GM18507 (cell line): ENCODE measurements at regions not wholly inside any gene's neighbourhood (a gene's known extent, or its start where the extent isn't known, plus 50 kb on each side); places are given as distances from the start of the nearest gene placed in this dataset.

Source experiments
- DNase-seq: peaks from one replicate; pipeline ENCODE4 v3.0.0; 2011; ENCODE audit warnings: low read depth; ENCODE audit not compliant: insufficient read length; ENCODE audit errors: extremely low spot score
- FAIRE-seq: peaks from 2 replicates; lab custom pipeline; 2011; peaks lifted over from hg19 to GRCh38; lab: Jason Lieb, UNC

DNA sequence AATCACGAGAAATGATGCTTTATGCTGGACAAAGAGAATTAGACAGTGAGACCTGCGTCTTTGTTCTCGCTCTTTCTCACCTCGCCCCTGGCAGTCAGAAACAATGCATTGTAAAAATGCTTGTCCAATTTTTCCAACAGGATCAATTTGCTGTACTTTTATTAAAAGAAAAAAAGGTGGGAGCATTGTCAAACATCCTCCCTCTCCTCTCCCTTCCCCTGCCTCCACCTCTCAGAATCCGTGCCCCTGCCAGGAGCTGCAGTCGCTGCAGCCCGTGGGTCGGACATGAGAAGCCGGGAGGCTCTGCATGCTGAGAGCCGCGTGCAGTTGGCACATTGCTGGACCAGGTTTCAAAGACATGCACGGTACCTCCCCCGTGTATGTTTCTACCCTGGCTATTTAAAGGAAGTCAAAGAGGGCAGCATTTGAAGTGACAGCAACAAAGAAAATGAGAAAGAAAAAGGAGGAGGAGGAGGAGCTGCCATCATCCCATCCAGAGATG lies 161.0 kb upstream of the KAZN start:
- no peak for DNase-seq
- no peak for FAIRE-seq

DNA sequence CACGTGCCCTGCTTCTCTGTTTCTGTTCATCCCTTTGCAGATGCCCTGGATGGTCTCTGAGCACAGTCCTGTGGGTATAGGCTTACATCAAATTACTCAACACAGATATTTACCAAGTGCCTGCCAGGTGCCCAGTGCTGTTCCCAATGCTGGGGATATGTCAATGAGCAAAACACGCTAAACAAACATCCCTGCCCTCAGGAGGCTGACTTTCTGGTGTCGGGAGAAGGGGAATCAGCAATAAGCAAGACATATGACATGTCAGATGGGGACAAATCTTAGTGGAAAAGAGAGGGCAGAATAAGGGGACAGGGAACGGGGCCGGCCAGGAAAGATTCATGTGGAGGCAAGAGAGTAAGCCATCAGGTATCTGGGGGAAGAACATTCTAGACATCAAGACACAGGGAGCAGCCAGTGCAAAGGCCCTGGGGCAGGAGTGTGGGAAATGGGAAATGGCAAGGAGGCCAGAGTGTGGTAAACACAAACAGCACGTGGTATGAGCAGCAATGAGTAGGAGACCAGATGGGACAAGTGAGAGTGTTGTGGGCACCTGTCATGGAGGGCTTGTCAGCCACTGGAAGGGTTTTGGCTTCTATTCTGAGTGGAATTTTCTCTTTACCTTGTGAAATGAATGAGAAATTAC lies 160.2 kb upstream of the KAZN start:
- FAIRE-seq (no peak), DNase-seq (no peak)

DNA sequence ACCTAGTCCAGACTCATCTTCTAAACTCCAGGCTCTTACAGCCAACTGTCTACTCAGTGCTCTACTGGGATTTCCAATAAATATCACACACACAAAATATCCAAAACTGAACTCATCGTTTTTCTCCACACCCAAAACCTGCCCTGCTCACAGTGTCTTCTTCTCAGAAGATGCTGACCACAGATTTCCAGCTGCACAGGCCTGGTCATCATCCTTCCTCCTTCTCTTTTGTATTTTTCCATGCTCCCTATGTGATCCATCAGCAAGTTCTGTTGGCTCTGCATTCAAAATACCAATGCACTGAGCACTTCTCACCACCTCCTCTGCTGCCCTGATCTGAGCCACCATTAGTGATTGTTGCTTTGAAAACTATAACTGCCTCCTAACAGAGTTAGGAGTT lies 159.5 kb upstream of the KAZN start:
- DNase-seq, result no peak
- no peak for FAIRE-seq

DNA sequence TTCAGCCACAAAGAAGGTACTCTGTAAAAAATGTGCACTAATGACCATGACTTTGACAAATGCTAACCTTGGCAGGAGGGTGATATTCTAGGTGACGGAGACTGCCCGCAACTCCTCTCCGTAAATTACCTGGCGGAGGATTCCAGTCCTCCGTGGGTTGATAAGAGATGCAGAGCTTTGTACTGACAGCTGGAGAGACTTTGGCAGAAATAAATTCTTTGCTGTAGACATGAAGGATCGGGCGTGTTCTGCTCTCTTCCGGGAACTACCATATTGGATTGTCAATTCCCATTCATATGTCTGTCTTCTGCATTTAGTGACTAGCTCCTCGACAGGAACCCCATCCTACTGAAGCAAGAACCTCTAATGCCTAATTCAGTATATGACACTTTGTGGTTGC lies 158.3 kb upstream of the KAZN start:
- FAIRE-seq (no peak), DNase-seq (no peak)

DNA sequence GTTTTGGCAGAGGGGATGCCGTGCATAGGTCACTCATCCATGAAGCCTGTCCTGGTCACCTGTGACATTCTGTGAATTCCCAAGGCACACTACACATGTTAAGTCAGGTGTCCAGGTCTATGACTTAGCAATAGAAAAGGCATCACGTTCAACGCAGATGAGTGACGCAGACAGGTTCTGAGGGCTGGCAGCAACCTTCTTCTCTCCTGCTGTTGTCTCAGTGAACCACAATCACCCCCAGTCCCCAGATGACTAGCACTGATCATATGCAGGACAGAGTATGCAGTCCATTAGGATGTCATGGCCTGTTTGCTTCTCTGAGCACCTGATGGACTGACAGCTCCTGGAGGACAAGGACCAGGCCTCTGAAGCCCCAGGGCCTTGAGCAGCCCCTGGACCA lies 157.8 kb upstream of the KAZN start:
- FAIRE-seq, result no peak
- no peak for DNase-seq

DNA sequence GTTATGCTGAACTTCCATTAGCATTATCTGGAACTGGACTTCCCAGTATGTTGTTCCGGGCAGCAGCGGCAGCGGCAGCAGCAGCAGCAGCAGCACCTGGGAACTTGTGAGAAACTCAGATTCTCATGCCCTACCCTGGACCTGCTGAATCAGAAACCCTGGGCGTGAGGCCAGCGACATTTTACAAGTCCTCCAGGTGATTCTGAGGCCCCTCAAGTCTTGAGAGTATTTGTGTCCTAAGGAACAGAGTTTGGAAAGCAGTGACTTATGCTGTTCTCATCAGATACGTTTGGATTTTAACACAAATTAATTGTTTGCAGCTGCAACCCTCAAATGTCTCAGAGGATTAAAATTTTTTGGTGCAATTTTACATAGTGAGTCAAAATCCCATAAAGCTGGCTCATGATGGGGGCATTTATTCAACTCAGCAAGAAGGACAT lies 157.2 kb upstream of the KAZN start:
- FAIRE-seq (no peak), DNase-seq (no peak)

DNA sequence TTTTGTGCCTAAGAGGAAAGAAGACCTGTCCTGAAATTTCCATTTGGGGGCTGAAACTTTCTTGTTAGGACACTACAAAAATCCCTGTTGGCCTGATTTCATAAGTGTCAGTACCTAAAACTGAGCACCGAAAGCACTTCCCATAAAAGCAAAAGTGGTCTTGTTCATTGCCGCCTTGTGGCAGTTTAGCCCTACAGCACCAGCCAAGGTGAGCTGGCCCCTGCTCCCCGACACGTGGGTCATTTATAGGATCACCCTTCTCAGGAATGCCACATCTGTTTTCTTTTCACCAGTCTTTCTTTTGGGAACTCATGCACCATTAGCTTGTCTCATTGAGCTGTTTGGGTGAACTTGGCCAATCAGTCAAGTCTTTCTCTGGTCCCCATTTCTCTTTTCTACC lies 155.8 kb upstream of the KAZN start:
- FAIRE-seq (no peak), DNase-seq (no peak)

DNA sequence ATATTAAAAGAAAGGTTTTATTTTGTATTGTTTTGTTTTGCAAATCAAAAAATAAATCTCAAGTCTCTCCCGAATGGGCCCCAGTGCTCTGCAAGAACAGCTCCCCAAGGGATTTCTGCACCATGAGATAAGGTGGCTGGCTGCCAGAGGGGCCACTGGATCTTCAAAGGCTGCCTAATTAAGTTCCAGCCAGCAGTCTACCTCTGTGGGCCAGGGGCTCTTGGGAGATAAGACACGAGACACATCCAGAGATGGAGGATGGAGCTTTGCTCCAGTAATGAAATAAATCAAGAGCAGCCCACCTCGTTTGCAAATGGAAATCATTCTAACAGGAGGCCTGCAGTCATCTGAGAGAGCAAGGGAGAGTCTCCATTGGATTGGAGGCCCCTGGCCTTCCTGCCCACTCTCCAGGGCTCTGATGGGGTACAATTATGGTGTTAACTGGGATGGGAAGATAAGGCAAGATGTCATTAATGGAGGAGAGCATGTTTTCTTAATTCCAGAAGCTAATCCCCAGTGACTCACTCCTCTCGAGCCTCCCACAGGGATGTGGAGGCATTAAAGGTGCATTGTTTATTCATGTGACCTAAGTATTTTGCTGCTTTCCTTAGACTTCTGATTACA lies 155.2 kb upstream of the KAZN start:
- no peak for FAIRE-seq

DNA sequence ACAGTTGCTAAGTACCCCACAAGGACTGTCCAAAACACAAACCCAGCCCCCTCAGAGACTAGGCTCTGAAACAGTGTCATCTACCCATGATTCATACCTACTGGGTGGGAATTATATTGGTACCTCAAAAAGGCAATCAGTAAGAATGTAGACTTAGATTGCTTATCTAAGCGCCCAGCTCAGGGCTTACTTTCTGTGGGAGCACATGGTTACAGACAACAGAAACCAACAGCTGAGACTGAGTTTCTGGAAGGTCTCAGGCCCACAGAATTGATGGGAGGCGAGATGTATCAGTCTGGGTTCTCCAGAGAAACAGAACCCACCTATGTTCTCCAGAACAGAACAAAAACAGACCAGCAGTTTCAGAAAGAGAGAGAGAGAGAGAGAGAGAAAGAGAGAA lies 147.3 kb upstream of the KAZN start:
- FAIRE-seq (no peak), DNase-seq (no peak)

More for the DNA sequence above, 155.2 kb upstream of the KAZN start:
- DNase-seq, result no peak

DNA sequence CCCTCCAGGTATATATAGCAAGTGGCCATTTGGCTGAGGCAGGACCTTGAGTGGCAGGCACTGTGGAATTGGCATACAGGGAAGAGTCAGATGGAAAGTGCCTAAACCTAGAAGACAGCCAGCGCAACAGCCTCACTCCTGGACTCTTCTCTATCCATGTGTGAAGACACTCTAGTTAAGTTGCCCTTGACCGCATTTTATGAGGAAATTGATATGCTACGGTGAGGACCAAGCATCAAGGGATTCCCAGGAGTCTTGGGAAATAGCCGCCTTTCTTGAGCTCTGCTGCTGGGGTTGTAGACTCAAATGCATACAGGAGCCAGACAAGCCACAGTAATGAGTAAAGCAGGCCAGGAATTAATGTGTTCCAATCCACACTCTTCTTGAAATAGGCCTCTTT lies 145.9 kb upstream of the KAZN start:
- DNase-seq (no peak), FAIRE-seq (no peak)

DNA sequence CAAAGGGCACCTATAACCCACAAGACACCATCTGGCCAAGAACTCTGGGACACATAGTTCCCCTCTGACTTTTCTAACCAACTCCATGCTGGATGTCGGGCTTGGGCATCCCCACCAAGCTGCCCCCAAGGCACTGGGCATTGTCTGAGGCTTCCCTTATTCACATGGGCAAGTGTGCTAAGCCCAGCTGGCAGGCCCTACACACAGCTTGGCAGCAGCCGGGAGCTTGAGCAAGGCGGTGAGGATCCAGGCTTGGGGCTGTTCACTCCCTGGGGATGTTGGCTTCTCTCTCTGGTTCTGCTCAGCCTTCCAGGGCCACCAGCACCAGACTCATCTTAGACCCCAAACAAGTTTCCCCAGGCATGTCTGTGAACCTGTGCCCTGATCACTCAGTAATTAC lies 138.3 kb upstream of the KAZN start:
- FAIRE-seq (no peak), DNase-seq (no peak)

DNA sequence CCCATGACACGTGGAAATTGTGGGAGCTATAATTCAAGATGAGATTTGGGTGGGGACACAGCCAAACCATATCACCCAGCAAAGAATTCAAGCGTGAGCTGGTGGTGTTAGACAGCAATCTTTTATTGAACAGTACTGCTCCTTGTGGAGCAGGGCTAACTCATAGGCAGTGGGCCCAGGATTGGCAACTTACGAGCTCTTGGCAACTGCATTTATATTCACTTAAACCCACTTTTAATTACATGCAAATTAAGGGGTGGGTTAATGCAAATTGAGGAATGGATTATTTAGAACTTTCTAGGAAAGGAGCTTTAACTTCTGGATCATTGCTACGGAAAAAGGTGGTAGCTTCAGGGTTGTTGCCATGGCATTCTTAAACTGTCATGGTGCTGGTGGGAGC lies 135.6 kb upstream of the KAZN start:
- FAIRE-seq, result no peak

DNA sequence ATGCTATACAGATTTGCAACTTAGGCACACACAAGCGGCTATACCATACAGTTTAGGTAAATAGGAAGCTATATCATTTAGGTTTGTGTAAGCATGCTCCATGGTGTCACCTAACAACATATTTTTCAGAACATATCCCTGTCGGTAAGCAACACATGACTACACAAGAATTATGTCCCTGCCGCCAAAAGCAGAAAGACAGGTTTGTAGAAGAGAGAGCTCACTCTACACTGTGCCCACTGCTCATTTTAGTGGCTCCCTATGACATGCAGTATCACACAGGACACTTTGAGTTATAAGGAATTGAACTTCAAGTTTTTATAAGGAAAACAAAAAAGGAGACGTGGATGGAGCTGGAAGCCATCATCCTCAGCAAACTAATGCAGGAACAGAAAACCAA lies 132.5 kb upstream of the KAZN start:
- no peak for FAIRE-seq
- no peak for DNase-seq

More for the DNA sequence above, 135.6 kb upstream of the KAZN start:
- no peak for DNase-seq

DNA sequence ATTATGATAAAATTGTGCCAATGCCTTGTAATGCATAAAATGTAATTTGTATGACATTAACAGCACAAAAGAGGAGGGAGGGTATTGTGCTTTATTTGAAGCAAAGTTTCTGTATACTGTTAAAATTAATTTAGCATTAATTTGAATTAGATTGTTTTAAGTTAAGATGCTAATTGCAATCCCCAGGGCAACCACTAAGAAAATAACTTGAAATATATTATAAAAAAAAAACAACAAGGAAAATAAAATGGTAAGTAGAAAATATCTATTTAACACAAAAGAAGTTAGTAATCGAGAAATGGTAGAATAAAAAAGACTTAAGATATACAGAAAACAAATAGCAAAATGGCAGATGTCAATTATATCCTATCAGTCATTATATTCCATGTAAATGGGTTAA lies 131.4 kb upstream of the KAZN start:
- no peak for FAIRE-seq

DNA sequence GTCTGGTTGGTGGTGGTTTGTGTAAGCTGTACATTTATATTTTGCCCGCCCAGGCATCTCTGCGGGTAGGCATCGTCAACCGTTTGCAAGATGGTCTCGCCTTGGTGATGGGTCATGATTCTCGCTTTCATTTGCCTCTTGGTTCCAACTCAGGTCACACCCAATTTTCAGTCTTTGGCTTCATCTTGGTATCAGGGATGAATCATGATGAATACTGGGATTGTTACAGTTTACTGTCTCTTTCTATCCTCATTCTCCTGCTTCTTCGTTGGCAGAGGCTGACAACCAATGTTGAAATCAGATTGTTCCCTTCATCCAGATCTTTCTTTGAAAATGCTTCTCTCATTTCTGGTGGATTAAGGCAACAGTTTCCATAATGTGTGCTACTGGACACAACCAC lies 129.7 kb upstream of the KAZN start:
- FAIRE-seq (no peak), DNase-seq (no peak)

More for the DNA sequence above, 131.4 kb upstream of the KAZN start:
- DNase-seq, result no peak

DNA sequence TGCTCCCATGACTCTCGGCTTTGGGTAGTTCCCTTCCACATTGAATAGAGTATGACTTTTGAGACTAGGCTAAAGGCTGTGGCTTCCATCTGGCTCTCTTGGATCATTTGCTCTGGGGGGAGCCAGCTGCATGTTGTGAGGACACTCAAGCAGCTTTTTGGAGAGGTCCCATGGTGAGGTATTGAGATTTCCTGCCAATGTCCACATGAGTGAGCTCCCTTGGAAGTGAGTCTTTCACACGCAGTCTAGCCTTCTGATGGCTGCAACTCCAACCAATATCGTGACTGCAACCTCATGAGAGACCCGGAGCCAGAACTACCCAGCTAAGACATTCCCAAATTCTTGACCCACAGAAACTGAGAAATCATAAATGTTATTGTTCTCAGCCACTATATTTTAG lies 127.7 kb upstream of the KAZN start:
- DNase-seq (no peak), FAIRE-seq (no peak)

DNA sequence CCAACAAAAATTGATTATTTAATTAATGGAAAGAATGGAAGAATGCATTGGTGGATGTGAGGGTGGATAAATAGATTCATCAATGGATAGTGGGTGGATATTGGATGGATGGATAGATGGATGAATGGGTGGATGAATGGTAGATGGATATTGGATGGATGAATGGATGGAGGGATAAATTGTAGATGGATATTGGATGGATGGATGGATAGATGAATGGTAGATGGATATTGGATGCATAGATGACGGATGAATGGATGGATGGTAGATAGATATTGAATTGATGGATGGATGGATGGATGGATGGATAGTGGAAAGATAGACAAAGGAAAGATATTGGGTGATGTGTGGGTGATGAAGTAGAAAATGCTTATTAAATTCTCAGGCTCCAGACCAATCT lies 123.6 kb upstream of the KAZN start:
- FAIRE-seq, result no peak

DNA sequence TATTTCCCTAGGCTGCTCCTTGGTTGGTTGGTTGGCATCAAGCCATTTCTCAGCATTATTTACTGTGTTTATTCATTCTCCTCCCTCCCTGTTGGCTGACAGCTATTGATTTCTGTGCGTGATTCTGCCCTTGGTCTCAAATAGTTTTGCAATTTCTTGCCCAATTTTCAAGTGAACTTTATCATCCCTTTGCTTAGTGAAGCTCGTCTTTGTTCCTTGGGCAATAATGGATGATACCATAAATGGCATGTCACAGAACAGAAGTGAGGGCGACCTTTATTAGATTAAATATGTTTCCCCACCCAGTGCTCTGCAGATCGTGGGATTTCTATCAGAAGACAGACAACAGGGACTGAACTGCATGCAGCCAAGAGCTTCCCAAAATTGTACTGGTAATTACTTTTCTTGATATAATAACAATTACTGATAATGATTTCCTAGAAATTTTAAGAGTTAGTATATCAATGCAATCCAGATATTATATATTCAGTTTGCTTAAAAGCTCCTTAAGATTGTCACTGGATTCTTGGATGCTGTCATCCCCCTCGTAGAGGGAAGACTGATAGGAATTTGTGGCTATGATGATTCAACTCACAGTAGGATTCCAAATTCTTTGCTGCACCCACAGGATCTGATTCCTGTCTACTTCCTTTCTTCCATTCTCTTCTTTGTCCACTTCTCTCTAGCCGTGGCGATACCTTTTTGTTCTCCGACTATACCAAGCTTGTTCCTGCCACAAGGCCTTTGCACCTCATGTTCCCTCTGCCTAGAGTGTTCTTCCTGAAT lies 122.1 kb upstream of the KAZN start:
- no peak for DNase-seq

More for the DNA sequence above, 123.6 kb upstream of the KAZN start:
- DNase-seq, result no peak

DNA sequence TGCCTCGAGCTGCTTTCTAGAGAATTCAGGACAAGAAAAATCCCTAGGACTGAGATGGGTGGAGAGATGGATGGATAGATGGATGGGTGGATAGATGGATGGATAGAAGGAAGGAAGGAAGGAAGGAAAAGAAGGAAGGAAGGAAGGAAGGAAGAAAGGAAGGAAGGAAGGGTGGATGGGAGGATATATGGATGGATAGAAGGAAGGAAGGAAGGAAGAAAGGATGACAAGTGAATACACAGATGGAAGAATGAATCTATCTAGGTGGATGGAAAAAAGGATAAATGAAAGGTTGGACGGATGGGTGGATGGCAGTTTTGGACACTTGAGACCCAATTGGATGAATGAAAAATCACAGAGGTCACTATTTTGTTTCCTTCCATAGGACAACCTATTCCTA lies 120.4 kb upstream of the KAZN start:
- FAIRE-seq (no peak), DNase-seq (no peak)

More for the DNA sequence above, 122.1 kb upstream of the KAZN start:
- no peak for FAIRE-seq

DNA sequence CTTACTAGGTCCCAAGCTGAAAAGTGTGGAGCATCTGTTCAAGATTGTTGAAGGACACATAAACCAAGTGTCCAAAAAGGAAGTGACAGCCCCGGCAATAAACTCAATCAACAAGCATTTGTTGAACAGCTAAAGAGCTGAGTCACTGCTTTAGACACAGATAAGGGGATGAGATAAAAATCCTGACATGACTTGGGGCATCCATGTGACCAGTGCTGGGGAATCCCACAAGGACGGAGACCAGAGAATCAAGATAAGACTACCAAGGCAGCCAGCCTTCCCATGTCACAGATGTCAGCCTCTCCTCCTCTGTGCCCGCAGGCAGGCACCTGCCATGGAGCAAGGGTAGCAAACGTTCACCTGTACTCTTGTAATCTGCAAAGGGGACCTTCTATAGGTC lies 118.6 kb upstream of the KAZN start:
- DNase-seq (no peak), FAIRE-seq (no peak)
